CD4-positive, alpha-beta T cell (primary cell): ENCODE measurements at regions not wholly inside any gene's neighbourhood (a gene's known extent, or its start where the extent isn't known, plus 50 kb on each side); places are given as distances from the start of the nearest gene placed in this dataset.

ENCODE experiments used
- ATAC-seq: fragments of 200-7000 bp; cut with Tn5 transposase; one replicate; pipeline ENCODE4 v1.10.0; 2022; ENCODE audit warnings: mild to moderate bottlenecking; ENCODE audit not compliant: poor library complexity
- CTCF ChIA-PET: fragments of 350-600 bp; sonication (Branson Sonifier 250); formaldehyde crosslinking; loops from one replicate; lab custom pipeline; 2021; ENCODE audit warnings: antibody characterized with exemption, inconsistent platforms; lab: Charles Lee
- POLR2A ChIA-PET: fragments of 350-600 bp; sonication (Branson Sonifier 250); formaldehyde crosslinking; loops from one replicate; lab custom pipeline; 2021; ENCODE audit warnings: antibody characterized with exemption, inconsistent platforms; lab: Charles Lee
- DNase-seq, 14 experiments: peaks; one replicate each; pipeline ENCODE4 v3.0.0-alpha.2; 2013 to 2020; ENCODE audit warnings: mixed read lengths in 2 of 14
- H3K27ac ChIP-seq, 2 donors: one replicate each; pipeline versions ENCODE4 v1.5.1 to v1.7.0; 2013; ENCODE audit warnings: low read length in 2 of 2, low read depth in 1 of 2, mild to moderate bottlenecking in 1 of 2
- H3K27me3 ChIP-seq, 2 experiments: 1 replicate in 1 of 2; 2 replicates in 1 of 2; pipeline versions ENCODE4 v1.6.1 to v1.7.0; 2013; ENCODE audit warnings: low read length in 2 of 2, control low read depth in 1 of 2, mild to moderate bottlenecking in 1 of 2, moderate library complexity in 1 of 2; ENCODE audit not compliant: insufficient read depth in 2 of 2, control insufficient read depth in 1 of 2
- H3K36me3 ChIP-seq: one replicate; pipeline ENCODE4 v1.6.1; 2013; ENCODE audit warnings: low read length, control low read depth; ENCODE audit not compliant: insufficient read depth
- H3K4me1 ChIP-seq: one replicate; pipeline ENCODE4 v1.6.1; 2013; ENCODE audit warnings: low read length, control low read depth; ENCODE audit not compliant: insufficient read depth
- H3K4me3 ChIP-seq: one replicate; pipeline ENCODE4 v1.5.1; 2013; ENCODE audit warnings: mild to moderate bottlenecking, low read length, moderate library complexity
- H3K9me3 ChIP-seq, 2 experiments: 1 replicate in 1 of 2; 2 replicates in 1 of 2; pipeline versions ENCODE4 v1.6.1 to v1.7.0; 2013; ENCODE audit warnings: low read length in 2 of 2, mild to moderate bottlenecking in 2 of 2, control low read depth in 1 of 2, moderate library complexity in 1 of 2; ENCODE audit not compliant: control insufficient read depth in 1 of 2, insufficient read depth in 1 of 2
- H3K27ac Mint-ChIP-seq: one replicate; pipeline ENCODE4 v1.8.0; 2020; ENCODE audit warnings: mixed read lengths
- H3K27me3 Mint-ChIP-seq: one replicate; pipeline ENCODE4 v1.8.0; 2021; ENCODE audit warnings: mixed read lengths
- H3K36me3 Mint-ChIP-seq: one replicate; pipeline ENCODE4 v1.8.0; 2021; ENCODE audit warnings: low read depth, mixed read lengths
- H3K4me1 Mint-ChIP-seq: one replicate; pipeline ENCODE4 v1.8.0; 2021; ENCODE audit warnings: low read depth, mixed read lengths
- H3K4me3 Mint-ChIP-seq: one replicate; pipeline ENCODE4 v1.8.0; 2020; ENCODE audit warnings: mild to moderate bottlenecking, mixed read lengths
- H3K9me3 Mint-ChIP-seq: one replicate; pipeline ENCODE4 v1.8.0; 2020; ENCODE audit warnings: mixed read lengths
- CTCF ChIP-seq: fragments of 200-600 bp; IDR thresholded peaks from one replicate; pipeline ENCODE4 v1.8.0; 2022; ENCODE audit warnings: antibody characterized with exemption, mild to moderate bottlenecking
- intact Hi-C, 2 experiments: fragments of 100-400 bp; cut with DNase I in 1 of 2; cut with micrococcal nuclease in 1 of 2; formaldehyde crosslinking; loops; one replicate each; pipeline versions ENCODE4 v1.15.1 to v1.9.0; 2023 to 2025; cut with DNase I, micrococcal nuclease

DNA sequence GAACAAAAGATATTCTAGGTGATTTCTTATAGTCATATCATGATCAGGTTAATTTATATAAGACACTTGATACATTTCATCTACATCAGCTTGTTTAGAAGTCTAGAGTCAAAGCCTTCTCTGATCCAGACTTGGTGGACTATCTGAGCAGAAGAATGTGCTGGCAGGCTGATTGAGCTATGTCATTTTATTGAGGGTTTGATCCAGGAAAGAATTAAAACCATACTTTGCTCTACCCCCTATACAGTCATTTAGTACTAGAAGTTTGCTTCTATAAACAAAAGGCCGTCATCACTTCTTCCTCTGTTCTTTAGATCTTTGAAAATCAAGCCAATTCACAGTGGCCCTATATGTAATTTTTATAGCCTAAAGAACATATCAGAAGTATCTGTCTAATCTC lies 173.1 kb upstream of the PITX2 start:
- Histone ChIP-seq H3K9me3 (no peaks in the 10 kb centered on the region), H3K27me3 (no peaks in the 10 kb centered on the region), H3K27ac (no peak overlapping the region), H3K36me3 (no peaks in the 10 kb centered on the region), H3K4me3 (no peak overlapping the region), H3K4me1 (no peaks in the 10 kb centered on the region)
- H3K27ac Mint-ChIP-seq: no peak overlapping the region
- H3K4me1 Mint-ChIP-seq: no peaks in the 10 kb centered on the region
- ATAC-seq: no peak
- no peak for TF ChIP-seq CTCF
- intact Hi-C loops: no loop called here
- no peaks in the 10 kb centered on the region for H3K9me3 Mint-ChIP-seq
- H3K36me3 Mint-ChIP-seq: no peaks in the 10 kb centered on the region
- no peak for DNase-seq
- no peak overlapping the region for H3K4me3 Mint-ChIP-seq
- ChIA-PET POLR2A (no interaction called here), CTCF (no interaction called here)
- peaks cover 3% of the 10 kb centered on the region for H3K27me3 Mint-ChIP-seq

DNA sequence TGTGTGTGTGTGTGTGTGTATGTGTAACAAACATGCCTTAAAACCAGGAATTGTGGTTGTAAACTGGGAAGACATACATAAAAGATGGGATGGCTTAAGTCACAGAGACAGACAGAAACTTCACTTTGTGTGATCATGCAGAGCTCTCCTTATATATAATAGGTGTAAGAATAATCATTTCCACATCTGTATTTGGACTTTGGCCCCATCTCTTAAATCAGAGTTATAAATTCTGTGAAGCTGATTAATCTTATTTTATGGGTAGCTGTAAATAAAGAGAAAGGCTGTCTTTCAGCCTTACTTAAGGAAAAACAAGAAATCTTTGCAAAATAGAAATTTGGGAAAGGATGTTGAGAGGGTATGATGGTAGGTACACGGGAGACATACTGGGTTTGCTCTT lies 174.6 kb upstream of the PITX2 start:
- no peak overlapping the region for H3K4me3 Mint-ChIP-seq
- H3K9me3 ChIP-seq: no peaks in the 10 kb centered on the region
- H3K27ac ChIP-seq: no peak overlapping the region
- no peak for TF ChIP-seq CTCF
- ATAC-seq (no peak), DNase-seq (no peak)
- no peaks in the 10 kb centered on the region for H3K36me3 Mint-ChIP-seq
- CTCF ChIA-PET: no interaction called here
- no peak overlapping the region for H3K27ac Mint-ChIP-seq
- no peaks in the 10 kb centered on the region for H3K9me3 Mint-ChIP-seq
- H3K4me1 ChIP-seq: no peaks in the 10 kb centered on the region
- POLR2A ChIA-PET: no interaction called here
- intact Hi-C loops: no loop called here
- H3K4me3 ChIP-seq: no peak overlapping the region
- no peaks in the 10 kb centered on the region for H3K27me3 ChIP-seq
- H3K27me3 Mint-ChIP-seq: peaks cover 3% of the 10 kb centered on the region
- H3K36me3 ChIP-seq: no peaks in the 10 kb centered on the region
- H3K4me1 Mint-ChIP-seq: no peaks in the 10 kb centered on the region

DNA sequence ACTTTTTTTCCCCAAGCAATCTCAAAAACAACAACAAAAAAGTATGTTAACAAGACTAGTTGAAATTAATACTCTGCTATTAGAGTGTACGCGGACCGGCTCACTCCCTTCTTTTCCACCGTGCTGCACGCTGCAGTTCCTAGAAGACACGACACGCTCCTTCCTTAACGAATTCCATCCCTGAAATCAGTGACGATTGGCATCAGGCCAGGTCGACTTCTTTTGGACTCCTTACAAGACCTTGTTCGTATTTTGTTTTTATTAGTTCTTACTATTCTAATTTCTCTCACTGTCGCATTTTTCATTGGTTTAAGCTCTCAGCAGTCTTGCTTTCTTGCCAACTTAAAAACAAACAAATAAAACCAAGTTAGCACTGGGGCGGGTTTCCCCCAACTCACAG lies 175.8 kb upstream of the PITX2 start:
- no peak for ATAC-seq
- Histone ChIP-seq H3K9me3 (no peaks in the 10 kb centered on the region), H3K36me3 (no peaks in the 10 kb centered on the region), H3K4me1 (no peaks in the 10 kb centered on the region), H3K4me3 (no peak overlapping the region), H3K27ac (no peak overlapping the region), H3K27me3 (no peaks in the 10 kb centered on the region)
- Mint-ChIP-seq H3K27me3 (peaks cover 3% of the 10 kb centered on the region), H3K4me3 (no peak overlapping the region), H3K27ac (no peak overlapping the region), H3K36me3 (no peaks in the 10 kb centered on the region), H3K4me1 (no peaks in the 10 kb centered on the region), H3K9me3 (no peaks in the 10 kb centered on the region)
- DNase-seq: no peak
- POLR2A ChIA-PET: no interaction called here
- no peak for TF ChIP-seq CTCF
- intact Hi-C loops: no loop called here
- CTCF ChIA-PET: no interaction called here
